Activated T-cell treated with anti-CD3 and anti-CD28 coated beads for 1 hour (primary cell): ENCODE measurements at regions not wholly inside any gene's neighbourhood (a gene's known extent, or its start where the extent isn't known, plus 50 kb on each side); places are given as distances from the start of the nearest gene placed in this dataset.

ENCODE experiments used
- DNase-seq: peaks from one replicate; pipeline ENCODE4 v3.0.0-alpha.2; 2020; ENCODE audit warnings: low read depth

DNA sequence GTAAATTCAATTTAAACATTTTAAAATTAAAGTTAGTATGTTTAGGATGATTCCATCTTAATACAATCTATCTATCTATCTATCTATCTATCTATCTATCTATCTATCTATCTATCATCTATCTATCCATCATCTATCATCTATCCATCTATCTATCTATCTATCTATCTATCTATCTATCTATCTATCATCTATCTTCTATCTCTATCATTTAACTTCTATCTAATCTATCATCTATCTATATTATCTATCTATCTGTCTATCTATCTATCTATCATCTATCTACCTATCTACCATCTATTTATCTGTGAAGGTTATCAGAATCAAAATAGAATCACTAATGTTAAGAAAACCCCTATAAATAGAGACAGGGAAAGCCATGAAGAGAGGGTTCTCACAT, 78.3 kb downstream of the RAMP3 start:
- DNase-seq, result no peak

DNA sequence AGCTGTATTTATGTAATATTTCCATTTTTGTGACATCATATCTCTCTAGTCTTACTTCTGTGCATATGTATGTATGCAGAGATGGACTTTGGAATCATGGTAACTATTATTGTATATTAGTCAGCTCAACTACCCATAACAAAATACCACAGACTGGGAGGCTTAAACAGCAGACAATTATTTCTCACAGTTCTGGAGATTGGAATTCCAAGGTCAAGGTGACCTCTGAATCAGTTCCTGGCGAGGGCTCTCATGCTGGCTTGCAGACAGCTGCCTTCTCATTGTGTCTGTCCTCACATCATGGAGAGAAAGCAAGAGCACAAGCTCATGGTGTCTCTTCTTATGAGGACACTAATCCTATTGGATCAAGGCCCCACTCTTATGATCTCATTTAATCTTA, 79.1 kb downstream of the RAMP3 start:
- no peak for DNase-seq

DNA sequence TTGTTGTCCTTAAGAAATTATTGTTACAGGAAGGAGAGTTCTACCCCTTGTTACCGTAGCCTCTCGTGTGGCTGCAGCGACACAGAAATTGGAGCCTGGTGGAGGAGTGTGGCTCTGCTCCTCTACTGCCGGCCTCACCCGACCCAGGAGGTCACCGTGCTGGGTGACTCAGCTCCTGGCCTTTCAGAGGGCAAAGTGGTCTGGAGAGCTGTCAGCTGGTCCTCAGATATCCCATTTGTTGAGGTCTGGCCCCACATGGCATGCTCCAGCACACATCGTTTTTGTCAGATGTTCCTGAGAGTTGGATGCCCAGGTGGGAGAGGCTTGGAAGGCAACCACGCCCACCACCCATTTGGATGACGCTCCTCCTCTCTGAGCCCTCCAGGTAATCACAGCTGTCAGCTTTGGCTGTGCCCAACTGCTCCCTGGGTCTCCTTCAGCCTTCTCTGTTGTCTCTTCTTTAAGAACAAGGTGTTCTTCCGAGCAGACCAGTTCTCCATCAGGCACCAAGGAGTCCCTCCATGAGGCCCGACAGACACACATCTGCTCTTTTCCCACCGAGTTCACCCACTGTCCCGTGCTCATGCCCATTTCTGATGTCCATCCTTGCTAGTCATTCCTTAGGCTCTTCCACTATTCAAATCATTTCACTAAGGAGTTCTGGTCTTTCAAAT, 80.3 kb downstream of the RAMP3 start:
- no peak for DNase-seq

DNA sequence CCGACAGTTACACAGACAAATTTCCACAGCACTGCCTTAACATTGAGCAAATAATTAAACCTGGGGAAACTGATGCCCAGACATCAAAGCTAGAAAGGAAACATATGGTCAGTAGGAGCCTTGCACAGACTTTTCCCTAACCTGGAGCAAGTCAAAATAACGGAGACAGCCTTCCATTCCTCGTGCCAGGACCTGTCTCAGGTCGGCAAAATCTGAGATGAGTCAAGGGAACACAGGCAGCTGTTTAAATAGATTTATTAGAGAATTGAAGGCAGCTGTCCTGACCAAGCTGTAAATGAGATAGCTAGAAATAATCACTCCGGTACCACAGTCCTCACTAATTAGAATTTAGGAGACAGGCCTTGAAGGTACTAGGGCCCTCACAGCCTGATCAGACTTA, 81.2 kb downstream of the RAMP3 start:
- no peak for DNase-seq

DNA sequence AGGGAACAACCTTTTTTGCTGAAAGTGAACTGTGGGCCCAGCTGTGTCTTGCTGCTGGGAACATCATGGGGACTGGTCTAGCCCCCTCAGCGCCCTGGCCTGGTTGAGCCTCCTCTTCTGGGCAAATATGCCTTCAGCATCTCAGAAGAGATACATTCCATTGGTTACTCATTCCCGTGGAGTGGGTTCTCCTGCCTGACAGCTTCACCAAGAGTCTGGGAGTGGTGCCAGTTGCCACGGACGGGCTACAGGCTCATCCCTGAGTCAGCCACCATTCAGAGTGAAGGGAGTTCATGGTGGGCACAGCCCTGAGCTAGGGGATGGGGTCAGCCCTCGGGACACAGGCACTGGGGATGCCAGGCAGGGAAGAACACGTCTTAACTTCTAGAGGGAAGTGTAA, 81.9 kb downstream of the RAMP3 start:
- no peak for DNase-seq

DNA sequence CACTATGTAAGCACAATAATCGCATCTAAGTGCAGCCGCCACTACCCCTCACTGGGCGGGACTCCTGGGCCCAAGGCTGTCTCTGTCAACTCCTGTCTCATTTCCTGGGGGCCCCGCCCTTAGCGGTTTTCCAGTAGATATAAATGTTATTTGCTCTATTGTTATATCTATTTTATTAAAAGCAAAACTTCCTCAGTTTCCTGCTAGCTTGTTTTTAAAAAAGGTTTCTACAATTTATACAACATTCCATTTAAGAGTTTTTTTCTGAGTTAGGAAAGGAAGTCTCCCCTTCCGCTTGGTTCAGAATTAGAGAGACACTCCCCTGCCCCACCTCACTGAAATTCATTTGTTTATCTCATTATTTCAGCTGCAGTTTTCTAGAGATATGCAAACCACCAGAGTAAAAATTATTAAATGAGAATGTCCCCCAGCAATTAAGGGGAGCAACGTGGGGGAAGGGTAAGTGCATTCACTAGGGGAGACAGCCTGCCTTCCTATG, 82.7 kb downstream of the RAMP3 start:
- no peak for DNase-seq

DNA sequence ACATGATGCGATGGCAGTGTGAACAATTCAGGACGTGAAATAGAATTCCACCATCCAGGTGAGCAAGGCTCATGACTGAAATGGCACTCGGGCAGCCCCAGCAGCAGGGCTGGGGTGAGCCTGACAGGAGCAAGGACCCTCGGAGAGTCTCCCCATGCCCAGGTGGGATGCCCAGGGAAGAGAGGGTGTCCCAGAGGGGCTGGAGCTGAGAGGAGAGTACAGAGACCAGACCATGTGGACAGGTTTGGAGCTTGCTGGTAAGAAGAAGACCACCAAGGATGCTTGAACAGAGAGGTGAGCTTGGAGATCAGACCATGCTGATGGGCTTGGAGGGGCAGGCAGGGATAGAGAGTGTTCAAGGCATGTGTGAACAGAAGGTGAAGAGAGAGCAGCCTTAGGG, 83.3 kb downstream of the RAMP3 start:
- no peak for DNase-seq

DNA sequence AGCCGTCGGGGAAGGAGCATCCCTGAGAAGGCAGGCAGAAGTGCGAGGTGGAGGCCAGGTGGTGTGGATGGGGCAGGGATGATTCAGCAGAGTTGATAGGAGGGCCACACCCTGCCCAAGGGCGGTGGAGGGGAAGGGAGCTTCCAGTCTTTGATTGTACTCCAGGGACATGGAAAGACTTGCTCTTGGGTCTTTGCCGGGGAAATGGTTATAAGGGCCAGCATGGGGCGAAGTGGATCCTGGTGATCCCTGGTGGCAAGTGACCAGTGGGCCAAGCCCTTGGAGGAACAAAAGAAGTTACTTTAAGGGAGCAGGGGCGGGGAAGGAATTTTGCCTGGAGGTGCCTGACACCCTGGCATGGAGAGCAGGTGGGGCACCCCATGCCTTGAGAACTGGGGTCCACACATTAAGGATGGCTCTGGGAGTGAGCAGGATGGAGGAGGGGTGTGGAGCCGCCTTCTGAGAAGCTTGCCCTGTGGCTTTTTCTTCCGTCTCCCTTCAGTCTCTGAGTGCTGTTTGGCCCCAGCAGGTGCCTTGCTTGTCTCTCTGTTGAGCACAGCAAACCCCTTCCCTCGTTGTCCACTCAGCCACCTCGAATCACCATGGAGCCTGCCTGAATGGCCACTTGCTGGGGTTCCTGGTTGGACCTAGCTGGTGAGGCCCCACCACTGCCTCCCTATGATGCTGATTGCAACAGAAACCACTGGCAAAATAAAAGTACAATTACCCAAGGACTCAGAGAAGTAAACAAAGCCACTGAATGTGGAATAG, 83.9 kb downstream of the RAMP3 start:
- DNase-seq, result no peak

DNA sequence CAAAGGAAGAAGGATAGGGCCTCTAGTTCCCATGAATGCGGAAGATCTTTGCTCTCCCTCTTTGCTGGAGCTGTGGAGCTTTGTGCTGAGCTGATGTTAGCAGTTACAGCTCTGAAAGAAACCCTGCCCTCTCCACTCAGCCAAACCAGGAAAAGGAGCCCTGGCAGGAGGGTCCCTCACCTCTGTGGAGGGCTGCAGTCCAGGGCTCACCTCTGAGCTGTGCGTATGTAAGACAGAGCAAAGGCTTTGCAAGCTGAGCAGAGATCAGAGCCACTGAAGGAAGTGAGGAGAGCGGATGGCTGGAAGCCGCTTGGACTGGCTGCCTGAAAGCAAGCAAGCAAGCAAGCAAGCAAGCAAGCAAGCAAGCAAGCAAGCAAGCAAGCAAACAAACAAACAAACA, 84.7 kb downstream of the RAMP3 start:
- DNase-seq, result no peak

DNA sequence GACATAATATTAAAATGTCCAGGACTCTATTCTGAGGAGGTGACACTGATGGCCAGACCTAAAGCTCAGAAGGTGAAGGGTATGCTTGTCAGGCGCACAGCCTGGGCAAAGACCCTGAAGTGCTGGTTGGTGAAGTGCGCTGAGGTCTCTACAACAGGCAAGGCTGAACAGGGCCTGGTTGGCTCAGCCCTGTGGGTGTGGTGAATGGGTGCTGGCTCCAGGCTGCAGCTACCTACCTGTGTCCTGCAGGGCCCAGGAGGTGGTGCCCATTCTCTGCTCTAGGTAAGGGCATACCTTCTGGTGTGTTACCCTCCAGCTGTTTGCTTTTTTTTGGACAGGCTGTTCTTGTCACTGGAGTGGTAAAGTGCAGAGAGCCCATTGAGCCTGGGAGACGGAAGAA, 85.1 kb downstream of the RAMP3 start:
- DNase-seq, result no peak

DNA sequence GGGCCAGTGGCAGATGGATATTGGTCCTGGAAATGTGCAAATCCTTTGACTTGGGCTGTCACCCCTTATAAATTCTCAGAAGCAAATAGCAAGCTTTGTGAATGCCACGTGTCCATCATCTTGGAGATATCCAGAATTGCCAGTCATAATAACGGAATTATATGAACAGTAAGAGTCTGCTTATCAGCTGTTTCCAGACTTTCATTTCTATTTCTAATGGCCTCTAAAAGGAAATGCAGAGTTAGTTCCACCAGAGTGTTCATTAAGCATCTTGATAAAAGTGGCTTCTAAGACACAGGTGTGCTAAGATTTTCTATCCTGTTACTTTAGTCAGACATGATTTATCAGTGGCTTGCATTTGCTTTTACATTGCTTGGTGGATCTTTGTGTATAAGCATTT, 87.4 kb downstream of the RAMP3 start:
- no peak for DNase-seq

DNA sequence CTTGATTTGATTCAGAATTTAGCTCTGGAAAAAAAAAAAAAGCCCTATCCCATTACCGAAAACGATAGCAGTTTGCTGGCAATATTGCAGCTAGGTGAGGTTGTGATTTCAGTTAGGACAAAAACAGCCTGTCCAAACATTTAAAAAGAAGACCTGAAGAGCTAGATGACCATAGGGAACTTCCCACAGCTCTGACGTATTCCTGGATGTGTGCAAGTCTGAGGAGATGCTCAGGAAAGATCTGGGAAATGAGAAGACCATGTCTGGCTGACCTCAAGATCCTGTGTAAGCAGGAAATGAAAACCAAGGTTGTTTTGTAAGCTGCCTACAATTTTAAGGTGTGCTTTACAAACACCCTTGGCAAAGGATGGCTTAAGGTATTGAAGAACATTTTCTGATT, 88.7 kb downstream of the RAMP3 start:
- DNase-seq, result no peak

DNA sequence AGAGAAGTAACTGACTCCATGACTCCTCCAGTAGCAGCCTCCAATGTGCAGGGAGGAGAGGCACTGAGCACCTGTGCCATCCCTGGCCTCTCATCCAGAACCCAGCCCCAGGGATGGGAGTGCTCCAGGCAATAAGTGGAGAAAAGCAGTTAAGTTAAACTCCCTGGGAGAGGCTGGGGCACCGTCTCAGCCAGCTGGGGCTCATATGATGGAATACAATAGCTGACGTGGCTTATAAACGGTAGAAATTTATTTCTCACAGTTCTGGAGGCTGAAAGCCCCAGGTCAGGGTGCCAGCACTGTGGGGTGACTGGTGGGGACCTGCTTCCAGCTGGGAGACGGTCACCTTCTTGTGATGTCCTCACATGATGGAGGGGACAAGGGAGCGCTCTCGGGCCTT, 94.7 kb downstream of the RAMP3 start:
- no peak for DNase-seq

DNA sequence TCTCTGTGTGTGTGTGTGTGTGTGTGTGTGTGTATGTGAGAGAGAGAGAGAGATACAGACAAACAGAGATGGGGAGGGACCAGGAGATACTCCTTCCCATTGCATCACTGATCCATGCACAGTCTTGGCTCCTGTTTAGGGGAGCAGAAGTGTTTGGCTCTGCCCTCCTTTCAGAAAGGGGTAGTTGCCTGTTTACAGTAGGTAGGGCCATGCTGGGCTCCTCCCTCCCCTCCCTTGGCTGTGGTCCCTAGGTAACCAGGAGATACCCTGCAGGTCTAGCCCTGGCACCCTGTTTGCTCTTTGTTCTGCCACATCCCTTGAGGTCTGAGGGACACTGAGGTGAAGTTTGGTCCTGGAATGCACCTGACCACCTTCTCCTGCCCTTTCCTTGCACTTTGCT, 95.3 kb downstream of the RAMP3 start:
- DNase-seq, result no peak

DNA sequence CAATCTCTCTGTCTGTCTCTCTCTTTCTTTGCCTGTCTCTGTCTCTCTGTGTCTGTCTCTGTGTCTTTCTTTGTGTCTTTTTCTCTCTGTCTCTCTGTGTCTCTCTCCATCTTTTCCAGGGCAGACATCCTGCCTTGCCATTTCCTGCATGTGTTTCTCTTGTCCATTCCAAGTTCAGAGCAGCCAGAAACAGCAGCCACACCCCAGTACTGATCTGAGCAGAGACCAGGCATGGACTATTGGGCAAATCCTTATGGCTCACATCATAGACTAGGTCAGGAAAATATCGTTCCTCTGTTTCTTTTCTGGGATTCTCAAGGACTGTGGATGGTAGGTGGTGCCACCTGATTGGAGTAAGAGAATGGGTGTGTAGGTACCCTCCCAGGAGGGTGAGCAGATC, 95.8 kb downstream of the RAMP3 start:
- DNase-seq, result no peak

DNA sequence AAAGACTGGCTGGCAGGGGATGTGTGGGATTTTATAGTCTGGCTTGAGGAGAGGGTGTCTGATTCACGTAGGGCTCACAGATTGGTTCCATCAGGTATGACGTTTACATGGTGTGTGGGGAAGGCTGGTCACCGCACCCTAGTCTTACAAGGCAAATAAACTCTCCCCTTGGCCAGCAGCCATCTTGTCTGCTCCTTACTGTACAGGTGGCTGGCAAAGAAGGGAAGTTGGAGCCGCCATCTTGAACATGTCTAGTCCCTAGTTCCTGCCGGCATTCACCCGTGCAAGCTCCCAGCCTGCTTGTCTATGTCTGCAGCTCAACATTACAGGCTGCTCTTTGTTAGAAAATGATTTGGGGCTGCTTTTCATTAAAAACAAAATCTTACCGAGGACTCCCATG, 97.6 kb downstream of the RAMP3 start:
- no peak for DNase-seq

DNA sequence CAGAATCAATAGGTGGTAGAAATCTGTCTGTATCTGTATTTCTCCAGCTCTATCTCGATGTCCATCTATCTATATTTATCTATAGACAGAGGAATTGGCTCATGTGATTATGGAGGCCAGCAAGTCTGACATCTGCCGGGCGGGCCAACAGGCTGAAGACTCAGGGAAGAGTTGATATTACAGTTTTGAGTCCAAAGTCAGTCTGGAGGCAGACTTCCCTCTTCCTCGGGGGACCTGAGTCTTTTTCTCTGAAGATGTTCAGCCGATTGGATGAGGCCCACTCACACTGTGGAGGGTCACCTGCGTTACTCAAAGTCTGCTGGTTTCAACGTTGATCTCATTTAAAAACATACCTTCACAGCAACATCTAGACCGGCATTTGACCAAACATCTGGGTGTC, 98.7 kb downstream of the RAMP3 start:
- no peak for DNase-seq

DNA sequence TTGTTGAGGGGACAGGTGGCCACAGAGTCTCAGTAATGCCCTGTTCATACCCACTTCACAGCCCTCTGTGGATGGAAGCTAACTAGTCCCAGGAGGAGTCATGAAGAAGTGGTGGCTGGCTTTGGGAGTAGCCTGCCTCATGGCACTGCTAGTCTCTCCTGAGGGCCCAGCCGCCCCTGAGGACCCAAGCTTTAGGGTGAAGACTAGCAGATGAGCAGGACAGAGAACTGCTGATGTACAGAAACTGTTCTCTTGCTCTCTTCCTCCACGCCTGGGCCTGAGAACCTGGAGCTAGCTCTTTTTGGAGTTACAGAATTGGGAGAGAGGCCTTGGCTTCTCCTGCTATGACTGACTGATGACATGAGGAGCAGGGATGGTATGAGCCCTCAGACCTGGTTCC, 99.2 kb downstream of the RAMP3 start:
- DNase-seq, result no peak

DNA sequence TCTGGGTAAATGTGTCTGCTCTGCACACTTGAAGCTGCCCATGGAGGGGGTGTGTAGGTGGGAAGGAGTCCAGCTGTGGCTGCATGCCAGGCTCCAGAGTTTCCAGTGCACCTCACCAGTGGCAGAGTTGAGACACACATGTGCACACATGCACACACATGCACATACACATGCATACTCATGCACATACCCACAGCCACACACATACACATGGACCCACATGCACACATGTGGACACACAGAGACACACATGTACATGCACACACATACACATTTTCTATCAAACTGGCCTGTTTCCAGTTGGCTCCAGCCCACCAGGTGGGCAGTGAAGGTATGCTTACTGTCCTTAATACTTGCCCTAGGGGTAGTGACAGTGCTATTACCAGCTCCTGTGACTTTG, 99.7 kb downstream of the RAMP3 start:
- no peak for DNase-seq

DNA sequence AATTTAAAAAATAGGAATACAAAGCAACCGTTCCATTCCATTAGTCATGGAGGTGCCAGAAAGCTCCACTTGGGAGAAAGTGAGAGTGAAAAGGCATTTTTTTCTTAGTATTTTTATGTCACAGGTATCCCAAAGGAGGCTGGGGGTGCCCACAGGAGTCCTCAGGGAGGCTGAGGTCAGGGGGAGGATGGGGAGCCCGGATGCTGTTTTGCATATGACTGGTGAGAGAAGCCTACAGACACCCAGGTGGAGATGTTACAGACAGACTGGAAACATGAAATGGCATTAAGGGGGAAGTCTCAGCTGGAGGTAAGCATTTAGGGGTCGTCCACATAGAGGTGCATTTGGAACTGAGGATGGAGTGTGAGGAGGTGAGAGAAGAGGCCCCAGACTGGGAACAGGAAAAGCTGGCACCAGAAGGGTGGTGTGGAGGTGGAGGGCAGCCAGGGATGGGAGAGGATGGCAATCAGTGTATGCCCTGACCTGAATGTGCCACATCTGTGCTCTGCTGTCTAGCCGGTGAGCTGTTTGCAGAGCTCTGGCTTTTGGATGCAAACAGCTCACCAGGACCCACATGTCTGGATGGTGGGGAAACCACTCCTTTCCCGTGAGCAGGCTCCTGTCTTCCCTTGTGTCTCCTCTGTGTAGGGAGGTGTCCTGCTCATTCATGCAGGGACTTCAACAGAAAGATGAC, 101.1 kb downstream of the RAMP3 start:
- no peak for DNase-seq

DNA sequence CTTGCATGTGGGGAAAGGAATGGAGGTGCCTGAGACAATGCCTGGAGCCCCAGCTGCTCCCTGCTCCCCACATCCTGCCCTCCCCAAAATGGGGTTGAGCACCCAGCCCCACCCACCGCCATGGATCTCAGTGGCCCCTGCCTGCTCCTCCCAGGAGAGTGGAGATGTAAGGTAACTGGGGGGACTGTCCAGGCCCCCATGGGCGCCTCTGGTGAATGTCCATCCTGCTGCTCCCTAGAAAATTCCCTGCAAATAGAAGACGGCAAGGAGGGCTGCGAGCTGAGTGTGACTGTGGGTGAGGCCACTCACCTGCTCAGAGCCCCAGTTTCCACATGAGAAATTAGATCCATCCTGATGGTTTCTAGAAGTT, 101.6 kb downstream of the RAMP3 start:
- no peak for DNase-seq

DNA sequence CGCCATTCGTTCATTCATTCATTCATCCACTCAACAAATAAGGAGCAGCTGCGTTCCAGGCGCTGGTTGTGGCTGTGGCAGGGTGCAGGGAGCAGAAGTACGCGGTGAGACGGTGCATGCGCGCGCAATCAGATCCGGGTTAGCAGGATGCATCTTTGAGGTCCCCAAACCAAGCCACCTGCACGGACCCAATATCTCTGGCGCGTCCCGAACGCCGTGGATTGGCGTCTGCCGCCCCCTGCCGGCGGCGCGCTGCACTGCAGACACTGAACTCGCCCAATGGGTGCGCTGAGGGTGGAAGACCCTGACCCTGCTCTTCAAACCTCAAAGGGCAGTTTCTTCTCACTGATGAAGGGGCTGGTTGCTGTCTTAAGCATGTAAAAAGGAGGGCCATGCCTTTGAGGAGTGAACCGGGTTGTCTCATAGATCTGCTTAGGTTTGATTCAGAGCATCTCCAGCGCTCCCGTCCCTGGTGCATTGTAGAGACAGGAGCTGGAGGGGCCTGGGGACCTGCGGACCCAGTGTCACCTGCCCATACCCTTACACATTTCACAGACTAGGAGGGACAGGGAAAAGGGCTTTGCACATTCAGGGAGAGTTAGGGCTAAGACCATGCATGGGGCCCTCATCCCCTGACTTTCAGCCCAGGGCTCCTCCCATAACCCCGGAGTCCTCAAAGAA, 102.5 kb downstream of the RAMP3 start:
- peak; percentile 60 for DNase-seq

DNA sequence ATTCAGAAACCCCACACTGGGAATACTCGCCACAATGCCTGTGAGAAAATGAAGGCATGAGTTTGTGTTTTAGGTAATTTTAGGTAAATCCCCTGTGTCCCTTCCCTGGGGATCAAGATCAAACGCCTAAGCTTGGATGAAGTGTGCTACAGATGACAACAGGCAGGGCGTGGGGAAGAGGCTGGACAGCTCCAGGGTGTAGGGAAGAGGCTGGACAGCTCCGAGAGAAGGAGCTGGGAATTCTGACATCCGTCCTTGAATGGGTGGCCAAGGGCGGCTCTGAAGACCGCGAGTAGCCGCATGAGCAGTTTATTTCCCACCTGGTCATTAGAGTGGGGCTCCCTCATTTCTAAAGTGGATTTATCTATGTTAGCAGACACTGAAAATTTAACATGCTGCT, 109.7 kb downstream of the RAMP3 start:
- no peak for DNase-seq
